IMR-90 (cell line): ENCODE measurements at regions not wholly inside any gene's neighbourhood (a gene's known extent, or its start where the extent isn't known, plus 50 kb on each side); places are given as distances from the start of the nearest gene placed in this dataset.

Experiments
- CEBPB ChIP-seq: IDR thresholded peaks from 2 replicates; pipeline ENCODE4 v1.6.1; 2012; ENCODE audit warnings: low read depth, low read length, improper control_type of control experiment
- CTCF ChIP-seq: conservative IDR thresholded peaks from 2 replicates; pipeline ENCODE4 v1.5.1; 2012; ENCODE audit warnings: mild to moderate bottlenecking, low read depth, low read length, improper control_type of control experiment
- POLR2A ChIP-seq: IDR thresholded peaks from 2 replicates; pipeline ENCODE4 v1.6.1; 2012; ENCODE audit warnings: mild to moderate bottlenecking, low read depth, low read length
- RAD21 ChIP-seq: IDR thresholded peaks from 2 replicates; pipeline ENCODE4 v1.6.1; 2012; ENCODE audit warnings: low read length, improper control_type of control experiment
- SMC3 ChIP-seq: fragments of 150-350 bp; IDR thresholded peaks from 2 replicates; pipeline ENCODE4 v1.6.1; 2016; ENCODE audit warnings: low read depth, mild to moderate bottlenecking, antibody characterized with exemption, low read length, moderate library complexity
- USF2 ChIP-seq: fragments of 150-350 bp; IDR thresholded peaks from 2 replicates; pipeline ENCODE4 v1.6.1; 2017; ENCODE audit warnings: mild to moderate bottlenecking, antibody characterized with exemption, low read length, low read depth

- TF ChIP-seq CTCF: no peak
- no peak for TF ChIP-seq USF2
- TF ChIP-seq POLR2A: no peak
- TF ChIP-seq RAD21: no peak
- TF ChIP-seq CEBPB: no peak
- TF ChIP-seq SMC3: no peak
Measured at GRCh38 chr10:44313761-44314165, 71.1 kb downstream of the CXCL12 start.
